Renal cortical epithelial cell (primary cell): ENCODE measurements at regions not wholly inside any gene's neighbourhood (a gene's known extent, or its start where the extent isn't known, plus 50 kb on each side); places are given as distances from the start of the nearest gene placed in this dataset.

Experiments used
- DNase-seq: peaks from one replicate; pipeline ENCODE4 v3.0.0-alpha.2; 2011; ENCODE audit warnings: low read depth

DNA sequence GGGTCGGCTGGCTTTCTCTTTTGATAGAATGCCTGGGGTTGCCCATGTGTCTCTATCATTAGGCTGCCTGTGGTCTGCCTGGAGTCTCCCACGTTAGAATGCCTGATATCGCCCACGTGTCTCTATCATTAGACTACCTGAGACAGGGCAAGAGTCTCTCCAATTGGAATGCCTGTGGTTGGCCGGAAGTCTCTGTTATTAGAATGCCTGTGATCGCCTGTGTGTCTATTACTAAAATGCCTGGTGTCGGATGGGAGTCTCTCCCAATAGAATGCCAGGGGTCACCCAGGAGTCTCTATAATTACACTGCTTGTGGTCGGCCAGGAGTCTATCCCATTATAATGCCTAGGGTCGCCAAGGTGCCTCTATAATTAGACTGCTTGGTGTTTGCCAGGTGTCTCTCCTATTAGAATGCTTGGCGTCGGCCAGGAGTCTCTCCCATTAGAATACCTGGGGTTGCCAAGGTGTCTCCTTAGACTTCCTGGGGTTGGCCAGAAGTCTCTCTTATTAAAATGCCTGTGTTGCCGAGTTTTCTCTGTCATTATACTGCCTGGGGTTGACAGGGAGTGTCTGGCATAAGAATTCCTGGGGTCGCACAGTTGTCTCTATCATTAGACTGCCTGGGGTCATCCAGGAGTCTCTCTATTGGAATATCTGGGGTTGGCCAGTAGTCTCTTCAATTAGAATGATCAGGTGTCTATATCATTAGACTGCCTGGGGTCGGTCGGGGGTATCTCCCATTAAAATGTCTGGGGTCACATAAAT, 2272.8 kb downstream of the TP53TG3F start:
- DNase-seq = no peak

DNA sequence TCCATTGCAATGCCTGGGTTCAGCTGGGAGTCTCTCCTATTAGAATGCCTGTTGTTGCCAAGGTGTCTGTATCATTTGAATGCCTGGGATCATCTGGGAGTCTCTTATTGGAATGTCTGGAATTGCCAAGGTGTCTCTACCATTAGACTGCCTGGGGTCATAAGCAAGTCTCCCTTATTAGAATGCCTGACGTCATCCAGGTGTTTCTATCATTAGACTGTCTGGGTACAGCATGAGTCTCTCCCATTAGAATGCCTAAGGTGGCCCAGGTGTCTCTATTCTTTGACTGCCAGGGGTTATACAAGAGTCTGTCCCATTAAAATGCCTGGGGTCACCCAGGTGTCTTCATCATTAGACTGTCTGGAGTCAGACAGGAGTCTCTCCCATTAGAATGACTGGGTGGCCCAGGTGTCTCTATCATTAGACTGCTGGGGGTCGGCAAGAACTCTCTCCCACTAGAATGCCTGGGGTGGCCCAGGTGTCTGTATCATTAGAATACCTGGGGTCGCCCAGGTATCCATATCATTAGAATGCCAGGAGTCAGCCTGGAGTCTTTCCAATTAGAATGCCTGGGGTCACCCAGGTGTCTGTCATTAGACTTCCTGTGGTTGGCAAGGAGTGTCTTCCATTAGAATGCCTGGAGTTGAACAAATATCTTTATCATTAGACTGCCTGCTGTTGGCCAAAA, 2274.0 kb downstream of the TP53TG3F start:
- DNase-seq = no peak

GRCh38 chr16:35733971-35734702, 2274.7 kb downstream of the TP53TG3F start:
- DNase-seq = no peak

DNA sequence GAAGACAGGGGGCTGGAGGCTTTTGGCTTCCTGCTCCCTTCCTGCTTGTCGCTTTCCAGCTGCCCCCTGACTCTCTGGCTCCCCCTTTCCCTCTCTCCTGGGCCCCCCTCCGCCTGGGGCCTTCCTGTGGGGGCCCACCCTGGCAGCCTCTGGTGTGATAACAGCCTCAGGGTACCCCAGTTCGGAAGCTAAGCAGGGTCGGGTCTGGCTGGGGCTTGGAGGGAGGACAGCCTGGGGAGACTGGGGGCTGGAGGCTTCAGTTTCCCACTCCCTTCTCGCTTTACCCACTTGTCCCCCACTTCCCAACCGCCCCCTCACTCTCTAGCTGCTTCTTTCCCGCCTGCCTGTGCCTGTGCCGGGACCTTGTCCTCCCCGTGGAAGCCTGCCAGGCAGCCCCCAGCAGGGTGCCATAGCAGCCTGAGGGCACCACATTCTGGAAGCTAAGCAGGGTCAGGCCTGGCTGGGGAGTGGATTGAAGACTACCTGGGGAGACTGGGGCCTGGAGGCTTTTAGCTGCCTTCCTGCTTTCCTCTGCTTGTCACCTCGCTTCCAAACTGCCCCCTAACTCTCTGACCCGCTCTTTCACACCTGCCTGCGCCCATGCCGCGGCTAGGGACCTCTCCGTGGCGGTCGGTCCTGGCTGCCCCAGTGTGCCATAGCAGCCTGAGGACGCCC, 2275.5 kb downstream of the TP53TG3F start:
- DNase-seq = no peak

GRCh38 chr16:35735403-35736251, 2276.2 kb downstream of the TP53TG3F start:
- DNase-seq = no peak

DNA sequence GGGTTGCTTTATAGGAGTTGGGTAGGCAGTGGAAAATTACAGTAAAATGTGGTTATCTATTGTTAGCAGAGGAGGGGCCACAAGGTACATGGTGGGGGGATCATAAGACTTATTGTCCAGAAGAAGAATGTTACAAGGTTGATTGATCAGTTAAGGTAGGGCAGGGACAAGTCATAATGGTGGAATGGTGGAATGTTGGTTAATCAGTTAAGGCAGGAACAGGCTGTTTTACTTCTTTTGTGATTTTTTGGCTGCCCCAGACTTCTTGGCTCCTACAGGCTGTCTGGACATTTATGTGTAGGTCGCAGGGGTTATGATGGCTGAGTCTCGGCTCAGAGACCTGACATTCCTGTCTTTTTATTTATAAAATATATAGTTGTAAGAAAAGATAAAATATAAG, 2277.1 kb downstream of the TP53TG3F start:
- peak; percentile 46 for DNase-seq

DNA sequence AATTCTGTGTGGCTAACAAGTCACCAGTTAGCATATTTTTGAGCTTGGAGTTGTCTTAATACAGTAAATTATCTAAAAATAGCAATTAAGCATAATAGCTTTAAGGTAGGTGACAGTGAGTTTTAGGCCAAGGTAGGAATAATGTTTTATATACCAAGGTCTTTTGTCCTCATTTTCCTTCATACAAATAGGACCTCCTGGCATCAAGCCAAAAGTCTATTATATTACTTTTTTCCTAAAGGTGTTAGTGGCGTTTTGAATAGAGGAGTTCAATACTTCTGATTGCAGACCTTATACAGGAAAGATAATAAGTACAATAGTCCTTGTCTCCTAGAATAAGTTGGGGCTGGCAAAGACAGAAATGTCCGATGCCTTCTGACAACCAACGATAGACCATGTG, 2277.7 kb downstream of the TP53TG3F start:
- no peak for DNase-seq

DNA sequence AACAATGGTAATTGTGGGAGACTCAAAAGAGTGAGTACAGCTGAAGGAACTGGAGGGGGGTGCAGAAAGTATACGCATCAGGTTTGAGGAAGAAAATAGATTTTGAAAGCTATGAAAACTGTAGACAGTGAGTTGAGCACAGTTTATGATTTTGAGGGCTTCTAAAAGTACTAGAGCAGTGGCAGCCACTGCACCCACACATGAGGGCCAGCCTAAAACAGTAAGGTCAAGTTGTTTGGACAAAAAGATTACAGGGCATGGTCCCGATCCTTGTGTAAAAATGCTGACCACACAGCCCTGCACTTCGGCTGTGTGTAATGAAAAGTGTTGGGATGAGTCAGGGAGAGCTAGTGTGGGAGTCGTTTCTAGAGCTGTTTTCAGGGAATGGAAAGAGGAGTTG, 2282.1 kb downstream of the TP53TG3F start:
- peak; percentile 21 for DNase-seq

DNA sequence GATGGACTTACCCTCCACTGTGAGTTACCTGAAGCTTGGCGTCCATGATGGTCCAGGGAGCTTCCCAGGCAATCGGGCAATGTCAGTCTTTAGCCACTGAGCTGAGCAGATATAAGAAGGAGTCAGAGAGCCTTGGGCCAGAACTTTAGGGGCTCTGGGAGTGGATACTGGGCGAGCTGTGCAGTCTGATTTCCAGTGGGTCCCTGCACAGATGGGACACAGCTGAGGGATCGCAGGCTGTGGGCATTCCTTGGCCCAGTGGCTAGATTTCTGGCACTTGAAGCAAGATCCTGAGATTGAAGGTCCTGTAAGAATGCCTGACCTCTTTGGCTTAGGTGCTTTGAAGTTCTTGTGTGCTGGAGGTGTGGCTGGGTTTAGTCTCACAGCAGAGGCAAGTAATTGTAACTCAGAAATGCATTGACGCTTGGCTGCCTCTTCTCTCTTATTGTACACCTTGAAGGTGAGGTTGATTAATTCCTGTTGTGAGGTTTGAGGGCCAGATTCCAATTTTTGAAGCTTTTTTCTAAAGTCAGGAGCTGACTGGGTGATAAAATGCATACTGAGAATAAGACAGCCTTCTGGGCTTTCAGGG, 2283.8 kb downstream of the TP53TG3F start:
- DNase-seq = peak; percentile 11

DNA sequence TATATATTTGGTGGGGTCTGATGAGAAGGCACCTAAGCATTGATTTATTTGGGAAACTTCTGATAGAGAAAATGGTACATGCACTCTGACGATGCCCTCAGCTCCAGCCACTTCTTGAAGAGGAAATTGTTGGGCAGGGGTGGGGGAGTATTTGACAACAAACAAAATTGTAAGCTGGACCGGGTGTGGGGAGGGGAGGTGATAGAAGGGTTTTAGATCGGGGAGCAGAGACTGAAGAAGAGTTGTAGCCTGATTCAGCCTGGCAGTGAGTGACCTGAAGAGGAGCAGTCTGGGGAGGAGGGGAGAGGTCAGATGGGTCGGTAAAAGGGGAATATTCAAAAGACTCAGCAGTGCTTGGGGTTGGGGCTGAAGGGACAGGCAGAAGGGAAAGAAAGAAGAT, 2284.7 kb downstream of the TP53TG3F start:
- no peak for DNase-seq

- DNase-seq = peak; percentile 73
Measured at GRCh38 chr16:35744726-35745125, 2285.3 kb downstream of the TP53TG3F start.

GRCh38 chr16:35745191-35745590, 2285.8 kb downstream of the TP53TG3F start:
- peak; percentile 78 for DNase-seq

GRCh38 chr16:35745821-35746248, 2286.4 kb downstream of the TP53TG3F start:
- no peak for DNase-seq

DNA sequence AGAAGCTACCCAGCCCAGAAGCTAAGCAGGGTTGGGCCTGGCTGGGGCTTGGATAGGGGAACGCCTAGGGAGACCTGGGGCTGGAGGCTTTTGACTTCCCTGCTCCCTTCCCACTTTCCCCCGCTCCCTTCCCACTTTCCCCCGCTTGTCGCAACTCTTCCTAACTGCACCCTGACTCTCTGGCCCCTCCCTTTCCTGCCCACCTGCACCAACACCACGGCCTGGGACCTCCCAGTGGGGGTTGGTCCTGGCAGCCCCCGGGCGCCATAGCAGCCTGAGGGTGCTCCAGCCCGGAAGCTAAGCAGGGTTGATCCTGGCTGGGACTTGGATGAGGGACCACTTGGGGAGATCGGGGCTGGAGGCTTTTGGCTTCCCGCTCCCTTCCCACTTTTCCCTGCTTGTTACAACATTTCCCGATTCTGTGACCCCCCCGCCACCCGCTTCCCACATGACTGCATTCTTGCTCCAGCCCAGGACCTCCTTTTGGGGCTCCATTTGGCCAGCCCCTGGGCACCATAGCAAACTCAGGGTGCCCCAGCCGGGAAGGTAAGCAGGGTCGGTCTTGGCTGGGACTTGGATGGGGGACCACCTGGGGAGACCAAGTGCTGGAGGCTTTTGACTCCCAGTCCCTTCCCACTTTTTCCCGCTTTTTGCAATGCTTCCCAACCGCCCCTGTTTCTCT, 2287.0 kb downstream of the TP53TG3F start:
- DNase-seq = no peak

- no peak for DNase-seq
Measured at GRCh38 chr16:35746963-35747657, 2287.7 kb downstream of the TP53TG3F start.

GRCh38 chr16:35747658-35748455, 2288.4 kb downstream of the TP53TG3F start:
- no peak for DNase-seq

- no peak for DNase-seq
Measured at GRCh38 chr16:35748621-35749252, 2289.3 kb downstream of the TP53TG3F start.
